Astrocyte of the hippocampus (primary cell): ENCODE measurements at regions not wholly inside any gene's neighbourhood (a gene's known extent, or its start where the extent isn't known, plus 50 kb on each side); places are given as distances from the start of the nearest gene placed in this dataset.
A peak's percentile ranks its signal among the peaks of the same experiment; 100 is the strongest.
"Not testable (repeated sequence)": the region's sequence is repeated elsewhere in the genome, so short reads cannot be mapped to it uniquely, and the experiment has no call there.

Experiments used
- DNase-seq: peaks from one replicate; pipeline ENCODE4 v3.0.0; 2011; ENCODE audit warnings: low read depth, low spot score

DNA sequence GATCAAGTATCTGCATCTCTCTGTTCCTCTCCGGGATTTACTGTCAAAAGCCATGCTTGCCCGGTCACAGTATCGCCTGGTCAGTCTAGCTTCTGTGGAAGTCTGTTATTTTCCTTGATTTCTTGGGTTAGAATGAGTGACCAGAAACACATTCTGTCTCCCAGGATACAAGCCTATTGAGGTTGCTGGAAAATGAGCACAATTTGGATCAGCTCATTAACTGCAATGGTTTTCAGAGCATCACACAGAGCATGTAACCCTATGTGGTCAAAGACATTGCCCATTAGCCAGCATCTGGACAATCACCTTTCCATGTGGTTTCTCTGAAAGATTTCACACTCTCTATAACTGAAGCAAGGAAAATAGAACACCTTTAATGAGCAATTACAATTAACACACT, 124.2 kb upstream of the FAM98A start:
- DNase-seq: no peak

DNA sequence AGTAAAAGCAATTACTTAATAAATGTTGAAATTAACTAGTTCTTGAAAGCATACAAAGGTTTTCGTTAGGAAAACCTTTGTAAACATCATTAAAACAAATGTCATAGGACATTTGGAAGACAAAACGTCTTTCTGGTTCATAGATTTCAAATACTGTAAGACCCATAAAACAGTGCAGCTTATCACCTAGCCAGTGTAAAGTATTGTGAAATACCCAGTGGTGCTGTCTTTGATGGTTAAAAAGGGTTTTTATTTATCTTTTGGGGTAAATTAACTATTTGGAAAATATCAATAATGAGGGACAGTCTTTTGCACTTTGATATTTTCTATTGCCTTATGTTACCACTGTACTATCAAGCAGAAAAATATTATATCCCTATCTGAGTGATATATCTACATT, 120.0 kb upstream of the FAM98A start:
- no peak for DNase-seq

DNA sequence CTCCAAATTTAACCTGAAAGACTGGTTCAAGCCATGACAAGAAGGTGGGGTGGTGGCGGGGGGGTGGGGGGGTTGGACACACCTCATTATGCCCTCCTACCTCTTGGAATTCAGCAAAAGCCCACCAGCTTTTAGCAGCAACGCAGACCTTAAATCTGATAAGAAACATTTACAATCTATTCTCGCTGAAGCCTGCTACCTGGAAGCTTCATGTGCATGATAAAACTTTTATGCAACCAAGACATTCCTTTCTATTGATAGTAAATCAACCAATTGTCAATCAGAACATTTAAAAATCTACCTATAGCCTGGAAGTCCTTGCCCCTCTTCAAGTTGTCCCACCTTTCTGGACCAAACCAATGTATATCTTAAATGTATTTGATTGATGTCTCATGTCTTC, 113.6 kb upstream of the FAM98A start:
- DNase-seq: no peak

- peak; percentile 31 for DNase-seq
Observed at GRCh38 chr2:33709951-33710350, 110.9 kb upstream of the FAM98A start.

DNA sequence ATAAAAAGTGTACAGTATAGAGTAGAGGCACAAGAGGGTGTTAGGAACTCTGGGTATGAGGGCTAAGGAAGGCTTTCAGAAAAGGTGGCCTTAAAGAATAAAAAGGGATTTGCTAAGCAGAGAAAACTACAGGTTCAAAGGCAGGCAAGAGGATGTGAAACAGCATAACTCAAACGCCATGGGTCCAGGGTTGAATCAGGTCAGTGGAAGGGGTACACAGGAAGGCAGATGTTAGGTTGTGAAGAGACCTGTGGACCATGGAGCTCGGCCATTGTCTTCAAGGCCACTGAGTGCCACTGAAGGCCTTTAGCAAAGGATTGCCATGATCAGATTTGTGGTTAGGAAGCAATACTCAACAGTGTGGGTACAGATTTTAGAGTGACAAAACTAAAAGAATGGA, 108.2 kb upstream of the FAM98A start:
- DNase-seq: no peak

GRCh38 chr2:33706410-33706809, 107.3 kb upstream of the FAM98A start:
- DNase-seq: no peak

DNA sequence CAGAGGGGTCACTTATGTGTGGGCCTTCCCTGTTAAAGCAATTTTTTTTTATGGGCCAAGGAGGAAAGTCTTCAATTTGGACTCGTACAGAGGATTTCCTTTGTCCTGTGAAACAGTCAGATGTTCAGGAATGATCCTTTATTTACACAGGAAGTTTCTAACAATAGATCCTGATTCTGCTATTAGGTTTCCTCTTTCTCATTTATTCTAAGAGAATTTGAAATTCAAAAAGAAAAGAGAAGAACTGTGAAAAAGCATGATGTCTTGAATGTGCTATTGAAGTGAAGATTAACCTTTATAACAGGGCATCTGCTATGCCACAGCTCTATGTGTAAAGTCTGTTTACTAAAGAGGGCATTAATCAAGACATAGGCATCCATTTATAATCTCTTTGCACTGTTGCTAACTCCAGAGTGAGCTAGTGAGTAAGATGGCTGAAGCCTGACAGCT, 105.3 kb upstream of the FAM98A start:
- peak; percentile 41 for DNase-seq

GRCh38 chr2:33696234-33696633, 97.1 kb upstream of the FAM98A start:
- DNase-seq: no peak

DNA sequence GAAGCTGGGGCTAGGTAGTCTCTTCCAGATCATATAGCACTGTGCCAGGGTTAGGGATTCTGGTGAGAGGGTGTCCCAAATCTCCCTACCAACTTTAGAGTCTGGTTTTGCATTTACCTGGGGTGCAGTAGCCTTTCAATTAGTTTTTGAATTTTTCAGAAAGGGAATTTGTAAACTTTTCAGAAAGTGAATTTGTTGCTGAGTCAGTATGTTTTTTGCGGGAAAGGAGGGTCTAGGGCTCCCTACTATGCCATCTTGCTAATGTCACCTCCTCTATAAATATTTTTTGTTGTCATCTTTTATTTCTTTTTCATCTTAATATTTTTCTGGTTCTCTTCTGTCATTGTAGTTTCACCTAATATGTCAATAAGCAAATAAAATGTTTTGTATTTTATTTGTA, 95.8 kb upstream of the FAM98A start:
- no peak for DNase-seq

- not testable (repeated sequence) for DNase-seq
Observed at GRCh38 chr2:33690686-33691085, 91.6 kb upstream of the FAM98A start.

DNA sequence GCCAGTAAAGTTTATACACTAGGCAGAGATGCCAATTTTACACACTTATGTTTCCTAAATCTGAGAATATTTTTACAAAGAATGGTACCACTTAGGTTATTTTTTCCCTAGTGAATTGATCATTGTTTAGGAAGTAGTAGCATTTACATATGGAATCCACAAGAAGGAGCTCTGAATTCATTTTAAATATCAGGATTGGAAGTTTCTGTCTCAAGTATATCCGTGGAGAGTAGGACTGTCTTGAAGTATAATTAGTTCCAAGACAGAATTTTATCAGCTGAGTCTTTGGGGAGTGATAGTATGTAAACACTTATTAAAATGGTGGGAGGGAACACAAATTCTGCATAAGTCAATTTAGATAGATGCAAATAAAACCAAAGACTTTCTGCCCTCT, 82.3 kb upstream of the FAM98A start:
- peak; percentile 42 for DNase-seq

GRCh38 chr2:33680644-33681363, 81.7 kb upstream of the FAM98A start:
- peak; percentile 24 for DNase-seq

DNA sequence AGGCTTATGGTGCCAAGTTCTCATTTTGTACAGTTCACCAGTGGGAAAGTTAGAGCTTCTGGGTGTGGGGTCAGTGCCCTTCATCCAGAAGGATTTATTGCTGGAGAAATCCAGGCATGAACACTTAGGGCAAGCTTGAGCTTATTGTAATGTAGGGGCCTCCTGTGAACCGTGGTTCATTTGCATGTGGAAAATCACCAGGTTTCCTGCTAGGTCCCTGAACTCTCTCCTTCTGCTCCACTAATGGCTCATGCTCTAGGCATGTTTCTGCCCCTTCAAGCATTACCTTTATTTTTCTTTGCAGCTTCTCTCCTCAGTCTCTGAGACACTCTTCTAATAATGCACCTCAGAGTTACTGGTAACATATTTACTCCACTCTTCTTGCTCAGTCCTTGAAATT, 79.3 kb upstream of the FAM98A start:
- DNase-seq: no peak

DNA sequence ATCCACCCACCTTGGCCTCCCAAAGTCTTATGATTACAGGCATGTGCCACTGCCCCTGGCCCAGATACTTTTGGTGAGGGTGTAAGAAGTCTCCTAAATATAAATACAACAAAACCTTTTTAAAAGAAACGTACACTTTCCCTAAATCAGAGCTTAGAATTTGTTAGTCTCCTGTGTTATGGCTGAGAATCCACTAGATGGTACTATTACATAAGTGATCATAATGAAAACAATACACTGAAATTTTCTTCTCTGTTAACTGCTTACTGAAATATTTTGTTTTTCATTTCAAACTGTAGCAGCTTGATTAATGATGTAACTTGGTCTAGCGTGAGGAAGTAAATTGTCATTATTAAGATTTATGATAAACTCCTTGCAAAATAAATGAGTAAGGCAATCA, 74.8 kb upstream of the FAM98A start:
- DNase-seq: peak; percentile 45

GRCh38 chr2:33672896-33673295, 73.8 kb upstream of the FAM98A start:
- no peak for DNase-seq

DNA sequence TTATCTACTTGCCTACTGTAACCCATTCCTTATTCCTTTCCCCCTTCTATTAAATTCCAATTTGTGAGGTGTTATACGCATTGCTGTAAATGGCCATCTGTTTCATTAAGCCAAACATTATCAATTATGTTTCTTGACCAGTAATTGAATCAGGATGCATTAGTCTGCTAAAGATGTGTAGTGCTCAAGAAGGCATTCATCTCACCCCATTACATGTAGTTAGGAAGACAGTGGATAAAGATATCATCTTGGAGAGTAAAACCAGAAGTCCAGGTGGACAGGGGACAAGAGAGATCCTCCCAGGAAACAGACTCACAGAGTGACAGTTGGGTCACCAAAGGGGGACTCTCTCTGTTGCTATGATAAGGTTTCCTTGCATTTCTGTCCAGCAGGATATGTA, 73.3 kb upstream of the FAM98A start:
- no peak for DNase-seq

- DNase-seq: no peak
Observed at GRCh38 chr2:33671198-33671597, 72.1 kb upstream of the FAM98A start.

GRCh38 chr2:33670392-33670937, 71.4 kb upstream of the FAM98A start:
- DNase-seq: no peak

DNA sequence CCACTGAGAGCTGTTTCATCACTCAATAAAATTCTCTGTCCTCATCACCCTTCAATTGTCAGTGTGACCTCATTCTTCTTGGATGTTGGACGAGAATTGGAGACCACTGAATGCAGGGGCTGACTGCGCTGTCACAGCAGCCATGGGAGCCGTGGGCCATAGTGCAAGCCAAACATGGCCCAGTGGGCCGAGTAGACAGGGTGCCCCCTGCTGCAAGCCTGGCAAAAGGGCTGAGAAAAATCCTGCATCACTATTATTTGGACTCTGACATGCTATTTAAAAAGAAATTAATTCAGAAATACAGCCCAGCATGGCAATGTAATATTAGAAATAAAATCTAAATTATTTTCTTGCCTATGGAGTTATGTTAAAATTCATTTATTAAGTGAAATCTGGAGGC, 67.8 kb upstream of the FAM98A start:
- no peak for DNase-seq

DNA sequence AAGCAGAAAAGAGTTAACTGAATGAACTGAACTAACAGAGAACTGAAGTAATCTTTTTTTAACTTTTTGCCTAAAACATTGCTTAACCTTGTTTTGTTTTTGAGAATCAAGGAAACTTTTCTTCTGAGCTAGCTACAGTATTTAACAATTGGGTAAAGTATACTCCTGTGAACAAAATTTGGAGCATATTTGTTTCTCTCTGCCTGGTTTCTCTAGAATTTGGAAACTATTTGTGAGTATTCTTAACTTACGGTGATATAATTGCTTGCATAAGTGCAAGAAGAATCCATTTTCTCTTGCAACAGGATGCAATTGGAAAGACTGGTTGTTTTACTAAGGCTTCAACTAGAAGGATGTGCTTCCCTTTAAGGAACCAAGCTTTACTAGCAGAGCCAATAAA, 65.9 kb upstream of the FAM98A start:
- no peak for DNase-seq

DNA sequence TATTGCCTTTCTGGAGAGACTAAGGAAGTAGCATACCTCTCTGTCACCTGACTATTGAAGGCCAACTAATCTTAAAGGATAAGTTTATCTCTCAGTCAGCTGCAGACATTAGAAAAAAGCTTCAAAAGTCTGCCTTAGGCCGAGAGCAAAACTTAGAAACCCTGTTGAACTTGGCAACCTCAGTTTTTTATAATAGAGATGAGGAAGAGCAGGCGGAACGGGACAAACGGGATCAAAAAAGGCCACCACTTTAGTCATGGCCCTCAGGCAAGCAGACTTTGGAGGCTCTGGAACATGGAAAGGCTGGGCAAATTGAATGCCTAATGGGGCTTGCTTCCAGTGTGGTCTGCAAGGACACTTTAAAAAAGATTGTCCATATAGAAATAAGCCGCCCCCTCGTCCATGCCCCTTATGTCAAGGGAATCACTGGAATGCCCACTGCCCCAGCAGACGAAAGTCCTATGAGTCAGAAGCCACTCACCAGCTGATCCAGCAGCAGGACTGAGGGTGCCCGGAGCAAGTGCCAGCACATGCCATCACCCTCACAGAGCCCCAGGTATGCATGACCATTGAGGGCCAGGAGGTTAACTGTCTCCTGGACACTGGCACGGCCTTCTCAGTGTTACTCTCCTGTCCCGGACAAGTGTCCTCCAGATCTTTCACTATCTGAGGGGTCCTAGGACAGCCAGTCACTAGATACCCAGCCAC, 61.5 kb upstream of the FAM98A start:
- DNase-seq: peak; percentile 20

DNA sequence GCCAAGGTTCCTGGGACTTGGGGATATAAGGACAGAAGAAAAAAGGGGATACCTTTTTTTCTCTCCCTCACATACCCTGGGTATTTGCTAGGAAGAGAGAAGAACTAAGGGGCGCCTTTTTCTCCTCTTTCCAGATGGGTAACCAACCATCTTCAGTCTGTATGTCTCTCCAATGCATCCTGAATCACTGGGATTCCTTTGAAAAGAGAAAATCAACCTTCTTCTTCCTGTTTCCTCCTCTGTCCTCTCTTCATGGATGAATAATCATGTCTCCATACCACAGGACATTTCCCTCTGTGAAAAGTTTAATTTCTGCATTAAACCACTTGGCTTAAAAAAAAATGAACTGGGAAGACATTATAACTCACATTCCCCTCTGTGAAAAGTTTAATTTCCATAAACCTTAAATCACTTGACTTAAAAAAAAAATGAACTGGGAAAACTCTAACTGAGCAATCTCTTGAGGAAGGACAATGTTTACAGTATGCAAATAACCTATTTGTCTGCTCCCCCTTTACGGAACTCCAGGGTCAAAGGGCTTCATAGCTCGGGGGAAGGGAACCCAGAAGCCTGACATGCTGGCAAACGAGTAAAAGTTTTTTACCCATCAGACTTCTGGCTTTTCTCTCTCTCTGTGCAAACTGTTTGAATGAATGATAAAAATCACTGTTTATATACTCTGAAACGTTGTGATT, 56.7 kb upstream of the FAM98A start:
- no peak for DNase-seq

DNA sequence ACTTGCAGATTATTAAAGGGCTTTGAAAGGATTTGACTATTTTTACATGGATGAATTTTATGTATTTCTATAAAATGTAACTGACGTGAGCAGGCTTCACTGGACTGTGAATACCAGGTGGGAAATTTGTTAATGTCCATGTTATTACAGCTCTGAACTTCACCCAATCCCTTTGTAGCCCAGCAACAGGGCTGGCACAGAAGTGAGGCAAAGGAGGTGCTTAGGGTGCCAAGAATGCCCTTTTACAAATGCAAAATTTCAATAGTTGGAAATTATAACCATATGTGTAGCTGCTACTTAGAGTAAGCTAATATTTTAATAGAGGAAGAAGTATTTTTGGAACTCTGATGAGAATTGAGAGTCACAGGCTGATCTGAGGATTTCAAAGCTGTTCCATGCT, 53.7 kb upstream of the FAM98A start:
- DNase-seq: no peak
